GM23338 (cell line): ENCODE measurements at regions not wholly inside any gene's neighbourhood (a gene's known extent, or its start where the extent isn't known, plus 50 kb on each side); places are given as distances from the start of the nearest gene placed in this dataset.

Source experiments
- ATAC-seq: fragments of 200-7000 bp; cut with Tn5 transposase; 3 replicates; pipeline ENCODE4 v1.9.1; 2020
- DNase-seq: peaks from one replicate; pipeline ENCODE4 v3.0.0-alpha.2; 2015; ENCODE audit warnings: low spot score
- H2AFZ ChIP-seq: fragments of 200-600 bp; sonication (generic); 2 replicates; pipeline ENCODE4 v1.8.0; 2016; ENCODE audit warnings: antibody characterized with exemption, mild to moderate bottlenecking, moderate library complexity
- H3F3A ChIP-seq: fragments of 200-600 bp; sonication (generic); replicated peaks from 2 replicates; pipeline ENCODE4 v1.8.0; 2017; ENCODE audit warnings: antibody characterized with exemption, mixed run types, low read depth
- H3K27ac ChIP-seq: fragments of 200-600 bp; sonication (generic); 2 replicates; pipeline ENCODE4 v1.6.1; 2016; ENCODE audit warnings: low read depth
- H3K27me3 ChIP-seq: fragments of 200-600 bp; sonication (generic); 2 replicates; pipeline ENCODE4 v1.8.0; 2016; ENCODE audit warnings: mild to moderate bottlenecking, mixed run types, moderate library complexity; ENCODE audit not compliant: insufficient read depth
- H3K36me3 ChIP-seq: fragments of 200-600 bp; sonication (generic); 2 replicates; pipeline ENCODE4 v1.8.0; 2016; ENCODE audit warnings: mild to moderate bottlenecking; ENCODE audit not compliant: insufficient read depth
- H3K4me1 ChIP-seq: fragments of 200-600 bp; sonication (generic); 2 replicates; pipeline ENCODE4 v1.8.0; 2016; ENCODE audit warnings: mild to moderate bottlenecking, moderate library complexity; ENCODE audit not compliant: insufficient read depth
- H3K4me2 ChIP-seq: fragments of 200-600 bp; sonication (generic); 2 replicates; pipeline ENCODE4 v1.7.1; 2017; ENCODE audit warnings: mixed run types
- H3K4me3 ChIP-seq: fragments of 200-600 bp; sonication (generic); 2 replicates; pipeline ENCODE4 v1.6.1; 2016; ENCODE audit warnings: mixed run types
- H3K79me2 ChIP-seq: fragments of 200-600 bp; sonication (generic); replicated peaks from 2 replicates; pipeline ENCODE4 v1.8.0; 2017; ENCODE audit warnings: mild to moderate bottlenecking; ENCODE audit not compliant: insufficient read depth
- H3K9me2 ChIP-seq: fragments of 200-600 bp; sonication (generic); 2 replicates; pipeline ENCODE4 v1.8.0; 2017; ENCODE audit not compliant: insufficient read depth
- H4K20me1 ChIP-seq: fragments of 200-600 bp; sonication (generic); replicated peaks from 2 replicates; pipeline ENCODE4 v1.8.0; 2017; ENCODE audit warnings: mild to moderate bottlenecking; ENCODE audit not compliant: insufficient read depth
- H3K27ac Mint-ChIP-seq: 2 replicates; pipeline ENCODE4 v1.8.0; 2020; ENCODE audit warnings: inconsistent platforms, mild to moderate bottlenecking, moderate library complexity, mixed read lengths
- H3K27me3 Mint-ChIP-seq: 3 replicates; pipeline ENCODE4 v1.8.0; 2022; ENCODE audit warnings: low read depth, mild to moderate bottlenecking, moderate library complexity, mixed read lengths, inconsistent platforms; ENCODE audit not compliant: insufficient read depth, poor library complexity
- H3K36me3 Mint-ChIP-seq: 3 replicates; pipeline ENCODE4 v1.8.0; 2021; ENCODE audit warnings: low read depth, mild to moderate bottlenecking, inconsistent platforms, moderate library complexity, mixed read lengths
- H3K4me1 Mint-ChIP-seq: 3 replicates; pipeline ENCODE4 v1.8.0; 2020; ENCODE audit warnings: mild to moderate bottlenecking, inconsistent platforms, mixed read lengths
- H3K4me3 Mint-ChIP-seq: 3 replicates; pipeline ENCODE4 v1.8.0; 2021; ENCODE audit warnings: moderate library complexity, mild to moderate bottlenecking, inconsistent platforms, mixed read lengths
- H3K9me3 Mint-ChIP-seq: 3 replicates; pipeline ENCODE4 v1.8.0; 2020; ENCODE audit warnings: moderate library complexity, mild to moderate bottlenecking, inconsistent platforms, mixed read lengths
- CREB1 ChIP-seq: fragments of 250-450 bp; sonication (Bioruptor Pico); IDR thresholded peaks from 2 replicates; pipeline ENCODE4 v1.5.0; 2020; ENCODE audit warnings: low read depth, mild to moderate bottlenecking, moderate library complexity
- CTCF ChIP-seq, 2 experiments: fragments of 200-600 bp in 1 of 2; sonication (generic) in 1 of 2; conservative IDR thresholded peaks; 2 replicates each; pipeline versions ENCODE4 v1.5.1 to v1.6.1; 2016 to 2017; ENCODE audit warnings: antibody characterized with exemption in 2 of 2, low read depth in 2 of 2, mild to moderate bottlenecking in 2 of 2, moderate library complexity in 1 of 2
- ETS1 ChIP-seq: IDR thresholded peaks from 2 replicates; pipeline ENCODE4 v1.6.1; 2016; ENCODE audit warnings: antibody characterized with exemption
- EZH2phosphoT487 ChIP-seq: fragments of 200-600 bp; sonication (generic); IDR thresholded peaks from one replicate; pipeline ENCODE4 v1.8.1; 2018; ENCODE audit warnings: antibody characterized with exemption; ENCODE audit not compliant: unreplicated experiment
- JUNB ChIP-seq: IDR thresholded peaks from one replicate; pipeline ENCODE4 v1.6.1; 2016; ENCODE audit warnings: antibody characterized with exemption; ENCODE audit not compliant: unreplicated experiment
- NANOG ChIP-seq: IDR thresholded peaks from 2 replicates; pipeline ENCODE4 v1.6.1; 2016; ENCODE audit warnings: antibody characterized with exemption, borderline replicate concordance
- POLR2AphosphoS5 ChIP-seq: IDR thresholded peaks from 2 replicates; pipeline ENCODE4 v1.6.1; 2016; ENCODE audit warnings: antibody characterized with exemption, low read depth
- REST ChIP-seq: IDR thresholded peaks from one replicate; pipeline ENCODE4 v1.6.1; 2018; ENCODE audit warnings: antibody characterized with exemption; ENCODE audit not compliant: unreplicated experiment
- STAT1 ChIP-seq: IDR thresholded peaks from one replicate; pipeline ENCODE4 v1.6.1; 2016; ENCODE audit warnings: antibody characterized with exemption; ENCODE audit not compliant: unreplicated experiment
- ZNF114 ChIP-seq: fragments of 250-450 bp; sonication (Bioruptor Pico); IDR thresholded peaks from 2 replicates; pipeline ENCODE4 v1.5.0; 2020; ENCODE audit warnings: mild to moderate bottlenecking, moderate library complexity
- ZNF331 ChIP-seq: fragments of 250-450 bp; sonication (Bioruptor Pico); IDR thresholded peaks from 2 replicates; pipeline ENCODE4 v1.5.0; 2020; ENCODE audit warnings: low read depth, mild to moderate bottlenecking, moderate library complexity
- ZNF462 ChIP-seq: fragments of 250-450 bp; sonication (Bioruptor Pico); IDR thresholded peaks from 2 replicates; pipeline ENCODE4 v1.5.0; 2020; ENCODE audit warnings: mild to moderate bottlenecking, moderate library complexity

GRCh38 chr13:50222569-50223332, 207.5 kb downstream of the KCNRG start:
- Histone ChIP-seq H3K9me2 (no peaks in the 10 kb centered on the region), H3F3A (no peaks in the 10 kb centered on the region), H3K79me2 (no peaks in the 10 kb centered on the region), H2AFZ (no peak overlapping the region), H3K4me2 (no peak overlapping the region), H3K27me3 (no peaks in the 10 kb centered on the region), H3K4me3 (no peak overlapping the region), H3K4me1 (no peaks in the 10 kb centered on the region), H3K36me3 (no peaks in the 10 kb centered on the region), H4K20me1 (no peaks in the 10 kb centered on the region), H3K27ac (no peak overlapping the region)
- Mint-ChIP-seq H3K9me3 (no peaks in the 10 kb centered on the region), H3K4me1 (peaks cover 8% of the 10 kb centered on the region; the same call in 2 of the 3 replicates), H3K36me3 (no peaks in the 10 kb centered on the region), H3K4me3 (no peak overlapping the region), H3K27me3 (peaks cover 3% of the 10 kb centered on the region), H3K27ac (no peak overlapping the region)
- no peak for DNase-seq
- TF ChIP-seq REST (no peak), CTCF (conservative IDR thresholded peaks at IDR 0.05; ENCODE audit: low read depth in 2 of 2) (no peak), NANOG (no peak), ETS1 (no peak), POLR2AphosphoS5 (no peak), ZNF114 (CRISPR knock-in tag) (no peak), ZNF462 (CRISPR knock-in tag) (no peak), JUNB (no peak), CREB1 (CRISPR knock-in tag) (no peak), ZNF331 (CRISPR knock-in tag) (no peak), EZH2phosphoT487 (no peak), STAT1 (no peak)
- ATAC-seq: peak; percentile 41
